ENCODE measurements at regions not wholly inside any gene's neighbourhood (a gene's known extent, or its start where the extent isn't known, plus 50 kb on each side); places are given as distances from the start of the nearest gene placed in this dataset.

GRCh38 chr3:145058483-145058882 lies 1086.9 kb downstream of the DIPK2A start:
- Histone ChIP-seq H3K36me3 (no peaks in the 10 kb centered on the region), H3K4me1 (no peaks in the 10 kb centered on the region), H3K27me3 (no peaks in the 10 kb centered on the region), H3K9me3 (peaks cover 0 to 3% (median 1%) of the 10 kb centered on the region in 4 donors), H3K4me3 (no peak overlapping the region), H3K27ac (no peak overlapping the region)
- DNase-seq, result no peak
- intact Hi-C loops (cut with DNase I), result no loop called here
- 33 to 72% methylated on average over 1 of the region's 1 CpG for WGBS, 2 donors
- TF ChIP-seq POLR2A (IDR thresholded peaks at IDR 0.05) (no peak), EP300 (IDR thresholded peaks at IDR 0.05) (no peak), POLR2AphosphoS5 (IDR thresholded peaks at IDR 0.05) (no peak), CTCF (IDR thresholded peaks at IDR 0.05) (no peak)

- intact Hi-C loops (cut with DNase I), result no loop called here
Observed at GRCh38 chr3:145063616-145064015, 1092.0 kb downstream of the DIPK2A start.

GRCh38 chr3:145070795-145071194 lies 1090.2 kb downstream of the PLOD2 start:
- Histone ChIP-seq H3K27me3 (no peaks in the 10 kb centered on the region), H3K27ac (no peak overlapping the region), H3K4me3 (no peak overlapping the region), H3K9me3 (peaks cover 0 to 2% (median 0%) of the 10 kb centered on the region in 4 donors), H3K36me3 (no peaks in the 10 kb centered on the region), H3K4me1 (no peaks in the 10 kb centered on the region)
- TF ChIP-seq CTCF (IDR thresholded peaks at IDR 0.05) (no peak), EP300 (IDR thresholded peaks at IDR 0.05) (no peak), POLR2AphosphoS5 (IDR thresholded peaks at IDR 0.05) (no peak), POLR2A (IDR thresholded peaks at IDR 0.05) (no peak)
- no peak for DNase-seq
- intact Hi-C loops (cut with DNase I), result no loop called here
- 93 to 94% methylated on average over 2 of the region's 2 CpGs for WGBS, 2 donors

More at GRCh38 chr3:145063616-145064015, 1092.0 kb downstream of the DIPK2A start:
- DNase-seq, result no peak
- Histone ChIP-seq H3K27me3 (no peaks in the 10 kb centered on the region), H3K36me3 (no peaks in the 10 kb centered on the region), H3K4me3 (no peak overlapping the region), H3K4me1 (no peaks in the 10 kb centered on the region), H3K27ac (no peak overlapping the region), H3K9me3 (peaks cover 0 to 3% (median 2%) of the 10 kb centered on the region in 4 donors)
- 79 to 84% methylated on average over 5 of the region's 5 CpGs for WGBS, 2 donors
- TF ChIP-seq EP300 (IDR thresholded peaks at IDR 0.05), result no peak

- Histone ChIP-seq H3K36me3 (no peaks in the 10 kb centered on the region), H3K4me1 (peaks cover 0 to 9% (median 0%) of the 10 kb centered on the region in 4 donors), H3K27me3 (no peaks in the 10 kb centered on the region), H3K9me3 (no peaks in the 10 kb centered on the region), H3K27ac (no peak overlapping the region), H3K4me3 (no peak overlapping the region)
- DNase-seq, result no peak
- no peak for TF ChIP-seq EP300 (IDR thresholded peaks at IDR 0.05)
- TF ChIP-seq POLR2AphosphoS5 (IDR thresholded peaks at IDR 0.05), result no peak
- no peak for TF ChIP-seq CTCF (IDR thresholded peaks at IDR 0.05)
- no peak for TF ChIP-seq POLR2A (IDR thresholded peaks at IDR 0.05)
- WGBS, 2 donors, result 90 to 95% methylated on average over 2 of the region's 2 CpGs
- intact Hi-C loops (cut with DNase I), result no loop called here
Observed at GRCh38 chr3:145079436-145079835, 1081.5 kb downstream of the PLOD2 start.

GRCh38 chr3:145087038-145087437 lies 1073.9 kb downstream of the PLOD2 start:
- Histone ChIP-seq H3K27ac (no peak overlapping the region), H3K4me3 (no peak overlapping the region), H3K9me3 (peaks cover 0 to 3% (median 0%) of the 10 kb centered on the region in 4 donors), H3K36me3 (no peaks in the 10 kb centered on the region), H3K27me3 (no peaks in the 10 kb centered on the region), H3K4me1 (no peaks in the 10 kb centered on the region)
- 78 to 91% methylated on average over 1 of the region's 1 CpG for WGBS, 2 donors
- no peak for DNase-seq
- intact Hi-C loops (cut with DNase I), result no loop called here
- no peak for TF ChIP-seq CTCF (IDR thresholded peaks at IDR 0.05)
- no peak for TF ChIP-seq POLR2AphosphoS5 (IDR thresholded peaks at IDR 0.05)
- TF ChIP-seq EP300 (IDR thresholded peaks at IDR 0.05), result no peak
- no peak for TF ChIP-seq POLR2A (IDR thresholded peaks at IDR 0.05)

Measured in sigmoid colon (tissue), 6 donors.